H9 (cell line): ENCODE measurements at regions not wholly inside any gene's neighbourhood (a gene's known extent, or its start where the extent isn't known, plus 50 kb on each side); places are given as distances from the start of the nearest gene placed in this dataset.

Source experiments
- DNase-seq: peaks from one replicate; pipeline ENCODE4 v3.0.0-alpha.2; 2017
- H2AFZ ChIP-seq: one replicate; pipeline ENCODE4 v1.6.1; 2013; ENCODE audit warnings: mild to moderate bottlenecking, low read length, control low read depth, moderate library complexity
- H2AK5ac ChIP-seq: 2 replicates; pipeline ENCODE4 v1.6.1; 2013; ENCODE audit warnings: low read length, control low read depth, mixed read lengths; ENCODE audit not compliant: insufficient read length
- H2BK120ac ChIP-seq: one replicate; pipeline ENCODE4 v1.6.1; 2013; ENCODE audit warnings: low read depth, mild to moderate bottlenecking, low read length, control low read depth, inconsistent platforms; ENCODE audit not compliant: poor library complexity, severe bottlenecking
- H2BK12ac ChIP-seq: 2 replicates; pipeline ENCODE4 v1.6.1; 2013; ENCODE audit warnings: low read length, control low read depth, mixed read lengths, low read depth; ENCODE audit not compliant: insufficient read length
- H2BK15ac ChIP-seq: 2 replicates; pipeline ENCODE4 v1.6.1; 2013; ENCODE audit warnings: low read depth, low read length, control low read depth
- H2BK20ac ChIP-seq: one replicate; pipeline ENCODE4 v1.6.1; 2013; ENCODE audit warnings: low read depth, mild to moderate bottlenecking, low read length, control low read depth, inconsistent platforms; ENCODE audit not compliant: poor library complexity, severe bottlenecking
- H2BK5ac ChIP-seq: 2 replicates; pipeline ENCODE4 v1.6.1; 2013; ENCODE audit warnings: low read length, control low read depth, mixed read lengths; ENCODE audit not compliant: insufficient read length
- H3K14ac ChIP-seq: 2 replicates; pipeline ENCODE4 v1.6.1; 2013; ENCODE audit warnings: low read length, control low read depth; ENCODE audit not compliant: insufficient read depth
- H3K18ac ChIP-seq: 2 replicates; pipeline ENCODE4 v1.6.1; 2013; ENCODE audit warnings: low read depth, mild to moderate bottlenecking, mixed read lengths, low read length, control low read depth; ENCODE audit not compliant: insufficient read length
- H3K23ac ChIP-seq: 2 replicates; pipeline ENCODE4 v1.6.1; 2013; ENCODE audit warnings: low read length, control low read depth, mixed read lengths, low read depth; ENCODE audit not compliant: insufficient read length
- H3K23me2 ChIP-seq: 2 replicates; pipeline ENCODE4 v1.6.1; 2013; ENCODE audit warnings: low read depth, mild to moderate bottlenecking, mixed read lengths, low read length, control low read depth; ENCODE audit not compliant: insufficient read length, poor library complexity, severe bottlenecking
- H3K27ac ChIP-seq: 2 replicates; pipeline ENCODE4 v1.5.1; 2013; ENCODE audit warnings: low read length, control low read depth, mixed read lengths, low read depth; ENCODE audit not compliant: insufficient read length
- H3K27me3 ChIP-seq: 2 replicates; pipeline ENCODE4 v1.6.1; 2013; ENCODE audit warnings: low read length, control low read depth, inconsistent platforms; ENCODE audit not compliant: insufficient read depth
- H3K4ac ChIP-seq: 2 replicates; pipeline ENCODE4 v1.6.1; 2013; ENCODE audit warnings: low read depth, mild to moderate bottlenecking, control low read depth, inconsistent platforms, low read length, moderate library complexity
- H3K4me1 ChIP-seq: 2 replicates; pipeline ENCODE4 v1.6.1; 2013; ENCODE audit warnings: low read length, control low read depth, inconsistent platforms; ENCODE audit not compliant: insufficient read depth
- H3K4me2 ChIP-seq: 2 replicates; pipeline ENCODE4 v1.6.1; 2013; ENCODE audit warnings: low read length, control low read depth, mixed read lengths; ENCODE audit not compliant: insufficient read length, insufficient read depth
- H3K56ac ChIP-seq: 2 replicates; pipeline ENCODE4 v1.6.1; 2013; ENCODE audit warnings: low read depth, mild to moderate bottlenecking, mixed read lengths, low read length, control low read depth; ENCODE audit not compliant: insufficient read length
- H3K79me1 ChIP-seq: 2 replicates; pipeline ENCODE4 v1.6.1; 2013; ENCODE audit warnings: low read depth, mild to moderate bottlenecking, moderate library complexity, low read length, control low read depth, inconsistent platforms; ENCODE audit not compliant: insufficient read depth, poor library complexity, severe bottlenecking
- H3K79me2 ChIP-seq: 2 replicates; pipeline ENCODE4 v1.6.1; 2013; ENCODE audit warnings: low read length, control low read depth, inconsistent platforms; ENCODE audit not compliant: insufficient read depth
- H3K9ac ChIP-seq: 2 replicates; pipeline ENCODE4 v1.6.1; 2013; ENCODE audit warnings: low read length, control low read depth, mixed read lengths; ENCODE audit not compliant: insufficient read length; ENCODE audit errors: extremely low read depth
- H3K9me3 ChIP-seq: one replicate; pipeline ENCODE4 v1.6.1; 2013; ENCODE audit warnings: low read depth, low read length, inconsistent platforms; ENCODE audit not compliant: control insufficient read depth
- H3T11ph ChIP-seq: one replicate; pipeline ENCODE4 v1.6.1; 2013; ENCODE audit warnings: mild to moderate bottlenecking, low read length, control low read depth, inconsistent platforms
- H4K20me1 ChIP-seq: one replicate; pipeline ENCODE4 v1.6.1; 2013; ENCODE audit not compliant: control insufficient read depth, insufficient read length, insufficient read depth
- H4K5ac ChIP-seq: 2 replicates; pipeline ENCODE4 v1.6.1; 2013; ENCODE audit warnings: low read depth, mild to moderate bottlenecking, mixed read lengths, low read length, control low read depth; ENCODE audit not compliant: insufficient read length
- H4K8ac ChIP-seq: replicated peaks from 2 replicates; pipeline ENCODE4 v1.6.1; 2013; ENCODE audit warnings: low read length, control low read depth, mixed read lengths, low read depth; ENCODE audit not compliant: insufficient read length
- H4K91ac ChIP-seq: 2 replicates; pipeline ENCODE4 v1.6.1; 2013; ENCODE audit warnings: low read depth, mild to moderate bottlenecking, moderate library complexity, mixed read lengths, low read length, control low read depth; ENCODE audit not compliant: insufficient read length
- H3K27ac Mint-ChIP-seq, 3 experiments: 2 replicates in 2 of 3; 3 replicates in 1 of 3; pipeline ENCODE4 v1.8.0; 2020 to 2021; ENCODE audit warnings: mixed read lengths in 3 of 3, mild to moderate bottlenecking in 1 of 3, moderate library complexity in 1 of 3
- H3K27me3 Mint-ChIP-seq: 2 replicates; pipeline ENCODE4 v1.8.0; 2021; ENCODE audit warnings: low read depth, mild to moderate bottlenecking, moderate library complexity, mixed read lengths
- H3K36me3 Mint-ChIP-seq, 3 experiments: 2 replicates in 2 of 3; 3 replicates in 1 of 3; pipeline ENCODE4 v1.8.0; 2020 to 2021; ENCODE audit warnings: low read depth in 3 of 3, mixed read lengths in 3 of 3; ENCODE audit not compliant: insufficient read depth in 1 of 3
- H3K4me1 Mint-ChIP-seq, 2 experiments: 2 replicates each; pipeline ENCODE4 v1.8.0; 2020; ENCODE audit warnings: mixed read lengths in 2 of 2
- H3K4me3 Mint-ChIP-seq, 2 experiments: 2 replicates in 1 of 2; 3 replicates in 1 of 2; pipeline ENCODE4 v1.8.0; 2020 to 2021; ENCODE audit warnings: mild to moderate bottlenecking in 2 of 2, mixed read lengths in 2 of 2, moderate library complexity in 1 of 2
- H3K9me3 Mint-ChIP-seq, 2 experiments: 2 replicates in 1 of 2; 3 replicates in 1 of 2; pipeline ENCODE4 v1.8.0; 2020; ENCODE audit warnings: mild to moderate bottlenecking in 2 of 2, mixed read lengths in 2 of 2, moderate library complexity in 1 of 2
- CTCF ChIP-seq: fragments of 200-600 bp; sonication (generic); conservative IDR thresholded peaks from 3 replicates; pipeline ENCODE4 v1.8.0; 2021; ENCODE audit warnings: antibody characterized with exemption, mild to moderate bottlenecking
- WGBS: extraction: QIAGEN DNeasy Blood & Tissue Kit; methylation state at CpG from one replicate; pipeline ENCODE4 v1.1.7; 2013; ENCODE audit warnings: missing lambda C conversion rate, low lambda C conversion rate, mixed read lengths; ENCODE audit not compliant: insufficient read length; ENCODE audit errors: extremely low coverage; 5-methylcytosine and 5-hydroxymethylcytosine counted together

GRCh38 chr7:52163311-52163710 is 846.7 kb upstream of the COBL start:
- TF ChIP-seq CTCF = no peak

More at GRCh38 chr7:52163311-52163710, 846.7 kb upstream of the COBL start:
- Histone ChIP-seq H4K5ac (no peak overlapping the region), H3K14ac (no peak overlapping the region), H3K18ac (no peak overlapping the region), H3K23me2 (no peaks in the 10 kb centered on the region), H3K9ac (no peak overlapping the region), H4K8ac (no peak overlapping the region), H2BK120ac (no peak overlapping the region), H2BK12ac (no peak overlapping the region), H2BK5ac (no peak overlapping the region), H3K9me3 (no peaks in the 10 kb centered on the region), H3K27me3 (no peaks in the 10 kb centered on the region), H3K4me1 (no peaks in the 10 kb centered on the region; the same call in 1 of the 2 replicates), H3K79me1 (no peaks in the 10 kb centered on the region), H3K79me2 (no peaks in the 10 kb centered on the region), H4K91ac (no peak overlapping the region), H3K4ac (no peak overlapping the region), H2BK15ac (no peak overlapping the region), H3K4me2 (no peak overlapping the region), H3K23ac (no peak overlapping the region), H2AFZ (no peak overlapping the region), H4K20me1 (no peaks in the 10 kb centered on the region), H3K27ac (no peak overlapping the region), H2AK5ac (no peak overlapping the region), H3T11ph (no peak overlapping the region), H2BK20ac (no peak overlapping the region), H3K56ac (no peak overlapping the region)
- Mint-ChIP-seq H3K27ac (no peak overlapping the region; a peak in 2 of 7 replicates), H3K4me1 (peaks cover 2% of the 10 kb centered on the region in 2 experiments), H3K36me3 (peaks cover 0 to 4% (median 3%) of the 10 kb centered on the region in 3 experiments; a peak in 5 of 7 replicates), H3K4me3 (no peak overlapping the region), H3K9me3 (peaks cover 3 to 4% of the 10 kb centered on the region in 2 experiments; a peak in 4 of 5 replicates), H3K27me3 (no peaks in the 10 kb centered on the region; the same call in 1 of the 2 replicates)
- WGBS = no CpG with 5 or more reads among the region's 2 CpGs
- DNase-seq = no peak
